ENCODE measurements at regions not wholly inside any gene's neighbourhood (a gene's known extent, or its start where the extent isn't known, plus 50 kb on each side); places are given as distances from the start of the nearest gene placed in this dataset.

DNA sequence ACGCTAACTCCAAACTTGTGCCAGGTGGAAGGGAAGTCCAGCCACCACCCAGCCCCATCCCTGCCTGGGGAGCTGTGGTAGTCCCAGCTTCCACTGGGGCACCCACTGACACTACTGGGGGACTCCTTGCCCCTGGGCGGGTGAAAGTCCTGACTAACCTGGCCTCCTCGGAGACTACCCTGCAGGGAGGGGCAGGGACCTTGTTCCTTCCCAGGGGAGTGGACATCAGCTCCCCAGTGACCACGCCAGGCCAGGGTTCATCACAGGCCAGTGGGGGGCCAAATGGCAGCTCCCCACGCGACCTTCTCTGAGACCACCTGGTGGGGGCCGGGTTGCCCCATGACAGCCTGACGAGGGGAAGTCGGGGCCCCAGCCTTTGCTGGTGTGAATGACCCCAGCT, 420.0 kb upstream of the SALL3 start:
- no peak for DNase-seq

DNA sequence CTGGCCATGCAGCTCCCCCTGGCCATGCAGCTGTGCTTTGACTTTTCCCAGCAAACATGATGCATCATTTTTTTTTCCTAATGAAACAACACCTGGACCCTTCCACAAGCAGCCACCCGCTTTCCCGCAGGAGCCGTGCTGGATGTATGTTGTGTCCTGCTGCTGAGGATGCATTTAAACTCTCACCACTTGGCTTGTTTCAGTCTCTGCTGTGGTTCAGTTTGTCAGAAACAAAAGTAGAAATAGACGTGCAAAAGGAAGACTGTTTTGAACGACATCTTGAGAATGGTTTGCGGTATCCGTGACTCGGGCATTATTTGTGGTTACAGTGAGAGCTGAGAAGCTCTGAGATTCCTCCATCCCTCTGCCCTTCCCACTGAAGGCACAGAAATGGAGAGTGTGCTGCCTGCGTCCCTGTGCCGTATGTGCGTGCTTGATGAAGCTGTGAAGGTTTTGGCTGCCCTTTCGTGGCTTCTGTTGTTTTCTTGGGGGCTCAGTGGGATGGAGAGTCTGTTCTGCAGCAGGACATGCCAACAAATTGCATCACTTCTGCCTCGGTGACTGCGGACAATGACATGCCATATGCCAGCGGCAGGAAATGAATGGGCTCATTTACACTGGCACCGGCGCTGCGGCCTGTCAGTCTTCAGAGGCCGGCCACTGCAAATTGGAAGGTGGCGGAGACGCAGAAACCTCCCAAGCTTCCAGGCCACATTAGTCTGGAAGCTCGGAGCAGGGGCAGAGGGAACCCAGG, 417.7 kb upstream of the SALL3 start:
- no peak for DNase-seq

DNA sequence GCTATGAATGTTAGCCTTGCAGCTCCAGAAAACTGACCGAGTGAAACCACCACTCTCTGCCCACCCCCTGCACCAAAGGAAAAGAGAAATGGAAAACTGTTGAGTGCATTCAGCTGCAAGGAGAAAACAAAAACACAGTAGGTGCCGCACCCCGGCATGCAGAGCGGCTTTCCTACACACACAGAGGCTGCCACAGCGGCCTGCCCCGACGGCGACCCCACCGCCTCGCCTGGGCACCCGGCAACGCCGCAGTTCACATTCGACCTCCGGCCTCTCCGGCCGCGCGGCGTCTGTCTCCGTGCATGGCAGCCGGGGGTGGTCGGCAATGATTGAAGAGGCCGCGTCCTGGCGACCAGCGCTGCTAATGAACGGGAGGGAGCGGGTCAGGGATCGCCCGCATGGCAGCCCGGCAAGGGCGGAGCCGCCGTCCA, 417.1 kb upstream of the SALL3 start:
- no peak for DNase-seq

DNA sequence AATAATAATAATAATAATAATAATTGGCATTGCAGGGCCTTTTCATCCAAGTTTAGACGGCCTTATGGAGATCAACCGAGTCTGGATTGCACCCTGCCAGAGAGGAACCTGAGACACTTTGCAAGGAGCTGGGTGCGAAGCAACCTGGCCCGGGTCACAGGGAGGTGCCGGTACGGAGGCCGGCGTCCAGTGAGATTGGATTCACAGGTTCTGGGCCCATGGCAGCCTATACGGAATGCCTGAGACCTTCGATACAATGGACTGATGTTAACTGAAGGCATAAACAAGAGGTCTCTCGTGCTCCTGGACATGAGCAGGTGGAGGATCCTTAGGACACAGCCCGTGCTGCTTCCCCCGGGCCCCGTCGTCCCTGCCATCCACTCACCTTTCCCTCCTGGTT, 416.5 kb upstream of the SALL3 start:
- DNase-seq, result no peak

DNA sequence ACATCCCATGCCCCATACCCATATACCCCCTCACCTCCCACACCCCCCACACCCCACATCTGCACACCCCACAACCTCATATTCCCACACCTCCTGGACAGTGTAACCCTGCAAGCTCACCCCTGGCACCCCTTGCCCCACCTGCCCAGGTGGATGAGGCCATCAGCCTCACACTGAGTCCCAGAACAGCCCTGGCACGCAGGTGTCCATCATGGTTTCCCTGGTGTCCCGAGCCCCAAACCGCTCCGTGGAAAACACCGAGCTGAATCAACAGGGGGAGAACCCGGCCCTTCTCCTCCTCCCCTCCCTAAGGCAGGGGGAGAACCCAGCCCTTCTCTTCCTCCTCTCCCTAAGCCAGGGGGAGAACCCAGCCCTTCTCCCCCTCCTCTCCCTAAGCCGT, 415.6 kb upstream of the SALL3 start:
- DNase-seq, result no peak

DNA sequence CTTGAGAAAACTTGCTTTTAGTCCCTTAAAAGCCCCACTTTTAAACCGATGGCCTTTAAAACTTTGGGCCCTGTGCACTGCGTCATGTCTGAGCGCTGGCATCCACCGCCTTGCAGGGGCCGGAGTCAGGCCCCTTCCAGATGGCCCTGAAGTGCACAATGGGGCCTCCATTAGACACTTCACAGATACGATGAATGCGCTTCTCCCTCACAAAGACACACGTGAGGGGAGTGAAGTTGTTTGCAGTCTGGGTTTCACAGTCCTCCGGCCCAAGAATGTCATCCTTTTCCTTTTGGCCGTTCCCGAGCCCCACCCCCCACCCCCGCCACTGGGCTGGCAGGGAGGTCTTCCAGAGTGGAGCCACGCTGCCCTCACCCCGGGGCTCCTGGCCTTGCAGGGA, 415.1 kb upstream of the SALL3 start:
- DNase-seq, result no peak

DNA sequence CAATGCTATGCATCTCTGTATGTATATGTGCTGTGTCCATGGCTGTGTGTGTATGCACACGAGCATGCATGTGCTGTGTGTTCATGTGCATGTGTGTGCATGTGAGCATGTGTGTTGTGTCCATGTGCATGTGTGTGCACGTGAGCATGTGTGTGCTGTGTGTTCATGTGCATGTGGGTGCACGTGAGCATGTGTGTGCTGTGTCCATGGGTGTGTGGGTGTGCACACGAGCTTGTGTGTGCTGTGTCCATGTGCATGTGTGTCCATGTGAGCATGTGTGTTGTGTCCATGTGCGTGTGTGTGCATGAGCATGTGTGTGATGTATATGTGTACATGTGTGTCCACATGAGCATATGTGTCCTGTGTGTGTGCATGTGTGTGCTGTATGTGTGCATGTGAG, 414.4 kb upstream of the SALL3 start:
- no peak for DNase-seq

DNA sequence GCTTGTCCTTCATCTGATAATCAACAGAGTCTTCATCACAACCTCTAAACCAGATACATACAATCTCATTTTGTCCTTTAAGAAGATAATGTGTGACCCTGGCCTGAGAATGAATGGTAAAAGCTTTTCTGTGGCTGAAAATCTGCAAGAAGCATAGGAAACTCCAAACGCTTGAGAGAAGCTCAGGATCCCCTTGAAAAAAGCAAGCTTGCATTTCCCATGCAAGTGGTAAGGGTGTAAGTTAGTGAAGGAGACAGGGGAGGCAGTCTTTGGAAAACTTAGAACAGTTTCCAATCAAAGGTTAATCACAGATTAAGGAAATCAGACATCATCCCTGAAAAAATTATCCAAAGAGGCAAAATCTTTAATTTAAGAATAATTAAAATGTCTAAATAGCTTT, 413.6 kb upstream of the SALL3 start:
- no peak for DNase-seq

DNA sequence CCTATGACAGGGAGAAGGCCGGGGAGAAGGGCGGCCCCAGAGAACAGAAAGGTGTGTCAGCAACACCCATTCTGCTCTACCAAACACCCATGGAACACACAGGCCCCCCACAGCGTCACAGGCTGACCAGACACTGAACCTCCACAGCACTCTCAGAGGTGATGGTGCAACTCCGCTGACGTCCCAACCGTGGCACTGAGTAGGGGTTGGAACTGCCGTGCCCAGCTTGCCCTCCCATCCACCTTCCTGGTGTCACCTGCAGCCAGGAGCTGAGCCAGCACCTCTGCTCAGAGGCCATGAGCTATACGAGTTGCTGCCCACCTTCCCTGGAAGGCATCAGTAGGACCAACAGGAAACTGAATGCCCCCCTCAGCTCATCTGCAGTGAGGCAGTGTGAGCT, 412.9 kb upstream of the SALL3 start:
- no peak for DNase-seq

DNA sequence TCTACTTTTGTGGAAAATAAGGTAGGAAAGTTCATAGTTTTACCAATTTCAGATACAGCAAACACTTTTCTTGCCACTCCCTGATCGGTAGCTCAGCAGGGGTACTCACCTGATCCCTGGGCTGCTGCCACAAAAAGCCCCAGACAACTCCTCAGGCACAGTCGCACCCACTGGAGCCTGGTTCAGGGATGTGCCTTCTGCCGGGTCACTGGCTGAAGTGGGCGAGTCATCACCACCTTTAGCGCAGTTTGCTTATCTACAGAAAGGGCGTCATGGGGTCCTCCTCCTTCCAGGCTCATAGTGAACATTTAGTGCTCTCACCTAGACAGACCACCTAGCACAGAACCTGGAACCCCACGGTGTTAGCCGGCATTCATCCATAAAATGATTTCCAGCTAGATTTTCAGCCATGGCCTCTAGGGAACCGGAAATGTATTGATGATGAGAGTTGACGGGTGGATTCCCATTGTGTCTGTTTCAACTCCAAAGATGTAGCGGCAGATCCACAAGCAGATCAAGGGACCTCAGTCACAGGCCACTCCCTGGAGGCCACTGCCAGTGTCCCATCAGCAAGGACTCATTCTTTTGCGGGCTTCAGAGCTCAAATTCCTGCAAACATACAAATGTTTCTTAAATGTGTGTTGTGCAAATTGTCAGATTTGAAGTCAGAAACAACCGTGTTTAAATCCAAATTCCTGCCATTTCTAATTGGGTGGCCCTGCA, 408.4 kb upstream of the SALL3 start:
- no peak for DNase-seq

DNA sequence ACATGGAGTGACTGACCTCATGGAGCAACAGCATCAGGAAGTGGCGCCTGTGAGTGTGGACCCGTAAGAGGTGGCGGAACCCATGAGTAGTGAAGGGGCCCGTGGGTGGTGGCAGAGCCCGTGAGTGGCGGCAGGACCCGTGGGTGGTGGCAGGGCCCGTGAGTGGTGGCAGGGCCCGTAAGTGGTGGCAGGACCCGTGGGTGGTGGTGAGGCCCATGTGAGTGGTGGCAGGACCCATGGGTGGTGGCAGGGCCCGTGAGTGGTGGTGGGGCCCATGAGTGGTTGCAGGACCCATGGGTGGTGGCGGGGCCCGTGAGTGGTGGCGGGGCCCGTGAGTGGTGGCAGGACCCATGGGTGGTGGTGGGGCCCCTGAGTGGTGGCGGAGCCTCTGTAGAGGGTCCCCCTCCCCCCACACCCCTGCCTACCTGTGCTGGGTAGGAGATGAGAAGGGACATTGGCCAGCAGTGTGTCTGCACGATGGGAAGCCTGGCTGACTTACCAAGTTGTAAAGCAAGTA, 407.7 kb upstream of the SALL3 start:
- DNase-seq, result no peak

DNA sequence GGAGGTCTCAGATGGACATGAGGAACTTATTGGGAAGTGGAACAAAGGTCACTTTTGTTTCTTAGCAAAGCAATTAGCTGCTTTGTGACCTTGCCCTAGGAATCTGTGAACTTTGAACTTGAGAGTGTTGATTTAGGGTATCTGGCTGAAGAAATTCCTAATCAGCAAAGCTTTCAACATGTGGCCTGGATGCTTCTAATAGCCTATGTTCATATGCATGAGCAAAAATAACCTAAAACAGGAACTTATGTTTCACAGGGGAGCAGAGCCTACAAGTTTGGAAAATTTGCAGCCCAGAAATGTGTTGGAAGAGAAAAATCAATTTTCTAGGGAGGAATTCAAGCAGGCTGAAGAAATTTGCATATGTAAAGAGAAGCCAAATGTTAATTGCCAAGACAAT, 405.8 kb upstream of the SALL3 start:
- no peak for DNase-seq

DNA sequence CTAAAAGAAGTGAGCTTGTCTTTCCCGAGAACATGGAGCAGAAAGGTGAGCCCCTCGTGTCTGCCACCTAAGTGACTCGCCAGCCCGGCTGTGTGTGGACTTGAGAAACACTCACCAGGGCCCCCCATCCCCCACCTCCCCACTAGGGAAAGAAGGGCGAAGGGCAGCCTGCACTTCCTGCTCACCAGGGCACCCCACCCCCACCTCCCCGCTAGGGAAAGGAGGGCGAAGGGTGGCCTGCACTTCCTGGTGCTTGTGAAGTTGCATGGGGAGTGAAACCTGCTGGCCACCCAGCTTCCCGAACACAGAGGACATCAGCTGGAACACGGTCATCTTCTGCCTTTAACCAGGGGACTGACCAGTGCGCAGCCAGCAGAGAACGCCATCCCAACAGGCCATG, 402.7 kb upstream of the SALL3 start:
- DNase-seq, result no peak

DNA sequence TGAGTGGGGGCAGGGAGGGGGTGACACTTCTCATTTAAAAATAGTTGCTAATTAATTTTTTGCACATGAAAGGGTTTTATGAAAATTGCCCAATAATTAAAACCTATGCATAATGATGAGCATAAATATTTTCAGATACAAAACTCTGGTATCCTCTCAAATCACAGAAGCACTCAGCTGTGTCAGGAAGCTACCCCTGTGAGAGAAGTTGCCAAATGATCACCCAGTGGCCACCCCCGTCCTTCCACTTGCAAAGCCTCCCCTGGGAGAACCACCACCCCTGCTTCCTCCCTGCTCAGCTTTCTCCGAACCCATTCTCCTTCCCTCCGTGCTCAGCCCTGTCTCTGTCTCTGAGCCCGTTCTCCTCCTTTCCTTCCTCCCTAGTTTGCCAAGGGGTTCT, 400.2 kb upstream of the SALL3 start:
- no peak for DNase-seq

DNA sequence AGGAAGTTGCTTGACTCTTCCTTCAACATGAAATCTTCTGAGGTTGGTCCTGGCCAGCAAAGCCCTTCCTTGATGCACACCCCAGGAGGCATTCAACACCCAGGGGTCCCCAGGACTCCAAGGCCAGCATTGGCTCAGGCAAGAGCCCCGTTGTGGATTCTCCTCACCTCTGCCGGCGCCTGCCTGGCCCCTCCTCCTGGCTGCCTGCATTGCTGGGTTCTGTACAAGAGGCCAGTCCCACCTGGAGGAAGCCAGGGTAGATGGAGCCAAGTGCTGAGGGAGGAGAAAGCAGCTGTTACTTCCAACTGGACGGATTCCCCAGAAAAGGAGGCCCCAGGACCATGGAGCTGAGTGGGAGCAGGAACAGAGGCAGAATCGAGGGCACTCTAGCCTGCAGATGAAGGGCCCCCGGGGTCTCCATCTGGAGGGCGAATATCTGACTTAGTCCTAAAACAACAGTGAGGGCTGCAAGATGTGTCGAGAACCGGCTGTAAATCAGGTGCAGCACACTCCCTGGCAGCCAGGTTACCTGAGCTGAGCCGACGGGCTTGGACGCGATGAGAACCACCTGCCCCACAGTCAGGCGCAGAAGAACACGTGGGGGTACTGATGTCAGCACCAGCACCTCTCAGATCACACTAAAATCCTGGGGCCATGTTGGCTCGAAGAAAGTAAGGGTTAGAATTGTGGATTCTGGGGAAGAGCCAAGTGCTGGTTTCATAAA, 399.6 kb upstream of the SALL3 start:
- DNase-seq, result no peak

DNA sequence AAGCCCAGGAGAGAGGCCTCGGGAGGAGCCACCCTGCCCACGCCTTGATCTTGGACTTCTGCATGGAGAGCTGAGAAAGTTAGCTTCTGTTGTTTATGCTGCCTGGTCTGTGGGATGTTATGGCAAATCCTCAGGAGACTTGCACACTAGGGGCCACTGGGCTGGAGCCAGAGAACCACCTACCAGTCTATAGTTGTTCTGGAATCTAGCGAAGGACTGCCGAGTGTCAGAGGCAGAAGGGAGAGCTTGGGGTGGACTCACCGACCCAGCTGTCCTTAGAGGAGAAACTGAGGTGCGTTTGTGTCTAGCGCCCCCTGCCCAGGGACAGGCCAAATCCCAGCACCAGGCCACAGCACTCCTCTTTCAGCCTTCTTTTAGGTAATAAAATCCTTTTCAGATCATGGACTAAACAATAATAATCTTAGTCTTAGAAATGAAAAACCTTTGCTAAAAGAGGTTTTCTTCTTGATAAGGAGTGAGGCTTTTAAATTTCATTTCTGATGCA, 398.7 kb upstream of the SALL3 start:
- DNase-seq, result no peak

DNA sequence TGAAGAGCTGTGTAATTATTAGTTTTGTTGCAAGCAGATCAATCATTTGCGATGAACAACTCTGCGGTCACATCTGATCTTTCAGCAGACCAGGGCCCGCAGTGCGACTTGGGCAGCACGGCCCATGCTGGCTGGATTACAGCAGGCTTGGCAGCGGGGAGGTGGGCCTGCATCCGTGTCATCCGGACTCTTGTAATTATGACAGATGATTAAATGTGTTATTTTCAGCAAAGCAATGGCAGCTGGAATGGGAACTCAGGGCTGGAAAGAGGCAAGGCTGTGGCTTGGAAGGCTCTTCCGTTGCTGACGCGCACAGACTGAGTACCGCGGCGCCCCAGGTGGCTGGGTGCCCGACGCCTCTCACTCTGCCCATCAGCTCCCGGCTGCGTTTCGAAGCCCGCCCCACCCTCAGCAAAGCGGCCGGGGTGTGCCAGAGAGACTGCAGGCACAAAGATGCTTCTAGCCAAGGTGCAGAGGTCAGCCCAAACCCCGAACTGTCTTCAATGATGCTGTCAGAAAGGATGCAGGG, 397.4 kb upstream of the SALL3 start:
- DNase-seq, result no peak

DNA sequence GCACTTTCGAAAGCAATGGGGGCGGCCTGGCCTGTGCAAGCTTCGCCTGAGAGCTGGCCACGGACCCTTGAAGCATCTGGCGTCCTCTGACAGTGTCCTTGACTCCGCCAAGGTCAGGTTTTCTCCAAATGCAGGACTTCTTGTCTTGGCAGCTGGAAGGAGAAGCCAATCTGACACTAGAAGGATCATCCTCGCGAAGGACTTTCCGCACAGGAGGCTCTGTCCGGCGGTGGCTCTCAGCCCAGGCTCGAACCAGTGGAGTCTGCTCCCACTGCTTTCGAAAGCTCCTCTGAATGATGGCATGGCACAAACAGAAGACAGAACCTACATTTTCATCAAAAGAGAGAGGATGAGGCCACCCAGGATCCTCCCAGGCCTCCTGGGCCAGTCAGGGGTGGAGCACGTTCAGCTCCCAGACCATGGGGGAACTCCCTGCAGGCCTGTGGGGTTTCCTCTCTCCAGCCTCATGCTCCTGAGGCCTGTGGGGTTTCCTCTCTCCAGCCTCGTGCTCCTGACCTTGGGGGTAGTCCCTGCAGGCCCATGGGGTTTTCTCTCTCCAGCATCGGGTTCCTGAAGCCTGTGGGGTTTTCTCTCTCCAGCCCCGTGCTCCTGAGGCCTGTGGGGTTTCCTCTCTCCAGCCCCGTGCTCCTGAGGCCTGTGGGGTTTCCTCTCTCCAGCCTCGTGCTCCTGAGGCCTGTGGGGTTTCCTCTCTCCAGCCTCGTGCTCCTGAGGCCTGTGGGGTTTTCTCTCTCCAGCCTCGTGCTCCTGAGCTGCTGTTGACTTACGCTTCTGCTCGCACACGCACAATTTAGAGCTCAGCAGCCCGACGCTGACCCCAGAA, 396.5 kb upstream of the SALL3 start:
- no peak for DNase-seq

DNA sequence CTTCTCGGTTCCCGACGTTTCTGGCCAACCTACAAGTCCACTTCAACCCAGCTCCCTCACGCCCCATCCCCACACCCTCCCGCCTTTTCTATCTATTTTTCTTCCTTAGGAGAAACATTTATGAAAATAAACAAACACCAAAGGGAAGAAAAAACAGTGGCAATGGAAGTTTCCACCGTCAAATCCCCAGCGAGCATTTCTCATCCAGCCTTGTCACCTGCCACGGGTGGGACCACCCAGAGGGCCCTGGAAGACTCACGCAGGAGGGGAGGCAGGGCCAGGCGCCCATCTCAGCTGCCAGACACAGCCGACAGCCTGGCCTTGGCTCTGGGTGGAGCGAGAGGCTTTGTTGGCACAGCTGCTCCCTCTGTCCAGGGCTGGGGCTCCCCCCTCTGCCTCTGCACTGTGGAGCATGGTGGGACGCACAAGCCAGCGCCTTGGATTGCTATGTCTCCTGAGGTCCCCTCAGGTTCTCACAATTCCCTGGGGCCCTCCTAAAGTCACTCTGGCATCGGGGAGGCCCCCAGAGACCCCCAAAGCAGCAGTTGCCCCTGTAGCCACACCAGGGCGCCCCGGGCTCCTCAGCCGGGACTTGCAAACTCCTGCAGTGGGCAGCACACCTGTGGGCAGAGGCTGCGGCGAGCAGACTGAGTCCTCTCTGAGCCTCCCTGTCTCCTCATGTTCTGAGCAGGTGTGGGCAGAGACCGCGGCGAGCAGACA, 395.7 kb upstream of the SALL3 start:
- DNase-seq, result no peak

DNA sequence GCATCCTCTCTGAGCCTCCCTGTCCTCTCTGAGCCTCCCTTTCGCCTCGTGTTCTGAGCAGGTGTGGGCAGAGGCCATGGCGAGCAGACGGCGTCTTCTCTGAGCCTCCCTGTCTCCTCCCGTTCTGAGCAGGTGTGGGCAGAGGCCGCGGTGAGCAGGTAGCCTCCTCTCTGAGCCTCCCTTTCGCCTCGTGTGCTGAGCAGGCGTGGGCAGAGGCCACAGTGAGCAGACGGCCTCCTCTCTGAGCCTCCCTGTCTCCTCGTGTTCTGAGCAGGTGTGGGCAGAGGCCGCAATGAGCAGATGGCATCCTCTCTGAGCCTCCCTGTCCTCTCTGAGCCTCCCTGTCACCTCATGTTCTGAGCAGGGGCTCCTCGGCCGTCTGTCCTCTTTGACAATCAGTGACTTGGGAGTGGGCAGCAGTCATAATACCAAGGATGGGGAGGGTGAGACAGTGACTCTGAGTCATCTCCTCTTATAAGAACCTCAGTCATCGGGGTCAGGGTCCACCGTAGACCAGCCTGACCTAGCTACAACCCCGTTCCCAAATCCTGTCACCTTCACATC, 395.1 kb upstream of the SALL3 start:
- DNase-seq, result no peak

DNA sequence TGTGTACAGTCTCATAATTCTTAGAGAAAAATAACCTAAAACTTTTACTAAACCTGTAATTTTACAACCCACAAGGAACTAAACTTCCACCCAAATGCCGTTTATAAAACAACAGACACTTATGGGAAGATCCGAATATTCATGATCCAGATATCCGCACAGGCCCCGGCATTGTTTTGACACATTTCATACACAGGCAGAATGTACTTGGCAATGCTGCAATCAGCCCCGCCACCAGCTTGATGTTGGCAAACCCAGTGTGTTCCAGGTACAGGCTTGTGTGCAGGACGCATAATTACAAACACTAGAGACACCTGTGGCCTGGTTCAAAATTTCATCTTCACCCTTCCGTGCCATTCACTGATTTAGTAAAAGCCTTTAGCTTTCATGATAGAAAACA, 393.0 kb upstream of the SALL3 start:
- no peak for DNase-seq

Measured in NCI-H2171 treated with DMSO at 0.1 percent for 48 hours (cell line).